ENCODE measurements at regions not wholly inside any gene's neighbourhood (a gene's known extent, or its start where the extent isn't known, plus 50 kb on each side); places are given as distances from the start of the nearest gene placed in this dataset.

GRCh38 chr4:142933207-142933606 lies 87.1 kb upstream of the INPP4B start:
- no peak overlapping the region for H3K27ac ChIP-seq (ENCODE audit: low read length)
- no peaks in the 10 kb centered on the region for H3K36me3 ChIP-seq (ENCODE audit: insufficient read depth, low read depth, low read length)
- H3K4me1 ChIP-seq (ENCODE audit: insufficient read depth, low read length), result no peaks in the 10 kb centered on the region
- H3K4me3 ChIP-seq (ENCODE audit: low read length), result no peak overlapping the region
- H3K27me3 ChIP-seq (ENCODE audit: insufficient read depth, low read length), result no peaks in the 10 kb centered on the region
- no peak overlapping the region for H3K9ac ChIP-seq (ENCODE audit: low read depth, low read length)
- H3K9me3 ChIP-seq (ENCODE audit: insufficient read depth, low read depth, low read length), result no peaks in the 10 kb centered on the region

GRCh38 chr4:142940425-142941330 lies 94.6 kb upstream of the INPP4B start:
- Histone ChIP-seq H3K4me1 (ENCODE audit: insufficient read depth, low read length) (no peaks in the 10 kb centered on the region), H3K27me3 (ENCODE audit: insufficient read depth, low read length) (no peaks in the 10 kb centered on the region), H3K9me3 (ENCODE audit: insufficient read depth, low read depth, low read length) (no peaks in the 10 kb centered on the region), H3K36me3 (ENCODE audit: insufficient read depth, low read depth, low read length) (no peaks in the 10 kb centered on the region), H3K27ac (ENCODE audit: low read length) (no peak overlapping the region), H3K4me3 (ENCODE audit: low read length) (no peak overlapping the region), H3K9ac (ENCODE audit: low read depth, low read length) (no peak overlapping the region)

GRCh38 chr4:142944565-142944964 lies 98.5 kb upstream of the INPP4B start:
- H3K27me3 ChIP-seq (ENCODE audit: insufficient read depth, low read length), result no peaks in the 10 kb centered on the region
- no peaks in the 10 kb centered on the region; the same call in 1 of the 2 replicates for H3K4me1 ChIP-seq (ENCODE audit: insufficient read depth, low read length)
- no peak overlapping the region for H3K27ac ChIP-seq (ENCODE audit: low read length)
- H3K9ac ChIP-seq (ENCODE audit: low read depth, low read length), result no peak overlapping the region
- no peaks in the 10 kb centered on the region for H3K9me3 ChIP-seq (ENCODE audit: insufficient read depth, low read depth, low read length)
- H3K4me3 ChIP-seq (ENCODE audit: low read length), result no peak overlapping the region
- H3K36me3 ChIP-seq (ENCODE audit: insufficient read depth, low read depth, low read length), result no peaks in the 10 kb centered on the region

- no peak overlapping the region for H3K27ac ChIP-seq (ENCODE audit: low read length)
- H3K9me3 ChIP-seq (ENCODE audit: insufficient read depth, low read depth, low read length), result no peaks in the 10 kb centered on the region; the same call in 1 of the 2 replicates
- H3K4me1 ChIP-seq (ENCODE audit: insufficient read depth, low read length), result no peaks in the 10 kb centered on the region; the same call in 1 of the 2 replicates
- no peak overlapping the region for H3K9ac ChIP-seq (ENCODE audit: low read depth, low read length)
- no peak overlapping the region for H3K4me3 ChIP-seq (ENCODE audit: low read length)
- H3K27me3 ChIP-seq (ENCODE audit: insufficient read depth, low read length), result no peaks in the 10 kb centered on the region
- H3K36me3 ChIP-seq (ENCODE audit: insufficient read depth, low read depth, low read length), result no peaks in the 10 kb centered on the region
Observed at GRCh38 chr4:142952821-142953580, 106.9 kb upstream of the INPP4B start.

GRCh38 chr4:142954415-142954814 lies 108.3 kb upstream of the INPP4B start:
- no peaks in the 10 kb centered on the region; the same call in 1 of the 2 replicates for H3K4me1 ChIP-seq (ENCODE audit: insufficient read depth, low read length)
- no peak overlapping the region for H3K27ac ChIP-seq (ENCODE audit: low read length)
- H3K36me3 ChIP-seq (ENCODE audit: insufficient read depth, low read depth, low read length), result no peaks in the 10 kb centered on the region
- no peak overlapping the region for H3K4me3 ChIP-seq (ENCODE audit: low read length)
- H3K27me3 ChIP-seq (ENCODE audit: insufficient read depth, low read length), result no peaks in the 10 kb centered on the region
- no peak overlapping the region for H3K9ac ChIP-seq (ENCODE audit: low read depth, low read length)
- H3K9me3 ChIP-seq (ENCODE audit: insufficient read depth, low read depth, low read length), result no peaks in the 10 kb centered on the region; the same call in 1 of the 2 replicates

GRCh38 chr4:142955501-142955900 lies 109.4 kb upstream of the INPP4B start:
- H3K4me3 ChIP-seq (ENCODE audit: low read length), result no peak overlapping the region
- no peaks in the 10 kb centered on the region for H3K27me3 ChIP-seq (ENCODE audit: insufficient read depth, low read length)
- H3K27ac ChIP-seq (ENCODE audit: low read length), result no peak overlapping the region
- no peak overlapping the region for H3K9ac ChIP-seq (ENCODE audit: low read depth, low read length)
- no peaks in the 10 kb centered on the region; the same call in 1 of the 2 replicates for H3K9me3 ChIP-seq (ENCODE audit: insufficient read depth, low read depth, low read length)
- H3K4me1 ChIP-seq (ENCODE audit: insufficient read depth, low read length), result no peaks in the 10 kb centered on the region
- H3K36me3 ChIP-seq (ENCODE audit: insufficient read depth, low read depth, low read length), result no peaks in the 10 kb centered on the region

GRCh38 chr4:142959173-142959572 lies 113.1 kb upstream of the INPP4B start:
- no peak overlapping the region for H3K9ac ChIP-seq (ENCODE audit: low read depth, low read length)
- H3K4me1 ChIP-seq (ENCODE audit: insufficient read depth, low read length), result peaks cover 3% of the 10 kb centered on the region; the same call in 1 of the 2 replicates
- no peak overlapping the region for H3K4me3 ChIP-seq (ENCODE audit: low read length)
- no peaks in the 10 kb centered on the region for H3K27me3 ChIP-seq (ENCODE audit: insufficient read depth, low read length)
- H3K27ac ChIP-seq (ENCODE audit: low read length), result no peak overlapping the region
- H3K9me3 ChIP-seq (ENCODE audit: insufficient read depth, low read depth, low read length), result no peaks in the 10 kb centered on the region; the same call in 1 of the 2 replicates
- H3K36me3 ChIP-seq (ENCODE audit: insufficient read depth, low read depth, low read length), result no peaks in the 10 kb centered on the region

GRCh38 chr4:142960126-142960525 lies 114.0 kb upstream of the INPP4B start:
- no peak overlapping the region for H3K9ac ChIP-seq (ENCODE audit: low read depth, low read length)
- H3K4me3 ChIP-seq (ENCODE audit: low read length), result no peak overlapping the region
- no peaks in the 10 kb centered on the region; the same call in 1 of the 2 replicates for H3K9me3 ChIP-seq (ENCODE audit: insufficient read depth, low read depth, low read length)
- no peak overlapping the region for H3K27ac ChIP-seq (ENCODE audit: low read length)
- peaks cover 3% of the 10 kb centered on the region; the same call in 1 of the 2 replicates for H3K4me1 ChIP-seq (ENCODE audit: insufficient read depth, low read length)
- no peaks in the 10 kb centered on the region for H3K27me3 ChIP-seq (ENCODE audit: insufficient read depth, low read length)
- no peaks in the 10 kb centered on the region for H3K36me3 ChIP-seq (ENCODE audit: insufficient read depth, low read depth, low read length)

GRCh38 chr4:142960867-142961644 lies 115.0 kb upstream of the INPP4B start:
- Histone ChIP-seq H3K27ac (ENCODE audit: low read length) (no peak overlapping the region), H3K9me3 (ENCODE audit: insufficient read depth, low read depth, low read length) (no peaks in the 10 kb centered on the region), H3K36me3 (ENCODE audit: insufficient read depth, low read depth, low read length) (no peaks in the 10 kb centered on the region), H3K9ac (ENCODE audit: low read depth, low read length) (no peak overlapping the region), H3K27me3 (ENCODE audit: insufficient read depth, low read length) (no peaks in the 10 kb centered on the region), H3K4me1 (ENCODE audit: insufficient read depth, low read length) (peaks cover 3% of the 10 kb centered on the region; the same call in 1 of the 2 replicates), H3K4me3 (ENCODE audit: low read length) (no peak overlapping the region)

GRCh38 chr4:142961866-142962265 lies 115.8 kb upstream of the INPP4B start:
- H3K27ac ChIP-seq (ENCODE audit: low read length), result no peak overlapping the region
- H3K4me3 ChIP-seq (ENCODE audit: low read length), result no peak overlapping the region
- H3K4me1 ChIP-seq (ENCODE audit: insufficient read depth, low read length), result peaks cover 3% of the 10 kb centered on the region; the same call in 1 of the 2 replicates
- no peaks in the 10 kb centered on the region for H3K27me3 ChIP-seq (ENCODE audit: insufficient read depth, low read length)
- H3K9ac ChIP-seq (ENCODE audit: low read depth, low read length), result no peak overlapping the region
- H3K36me3 ChIP-seq (ENCODE audit: insufficient read depth, low read depth, low read length), result no peaks in the 10 kb centered on the region
- H3K9me3 ChIP-seq (ENCODE audit: insufficient read depth, low read depth, low read length), result 0 out of 2 replicates have a peak, but pooled peaks cover 2% of the 10 kb centered on the region

- H3K9me3 ChIP-seq (ENCODE audit: insufficient read depth, low read depth, low read length), result peaks cover 5% of the 10 kb centered on the region; the same call in 1 of the 2 replicates
- H3K9ac ChIP-seq (ENCODE audit: low read depth, low read length), result no peak overlapping the region
- no peak overlapping the region for H3K4me3 ChIP-seq (ENCODE audit: low read length)
- no peaks in the 10 kb centered on the region for H3K36me3 ChIP-seq (ENCODE audit: insufficient read depth, low read depth, low read length)
- no peaks in the 10 kb centered on the region for H3K4me1 ChIP-seq (ENCODE audit: insufficient read depth, low read length)
- no peaks in the 10 kb centered on the region for H3K27me3 ChIP-seq (ENCODE audit: insufficient read depth, low read length)
- H3K27ac ChIP-seq (ENCODE audit: low read length), result no peak overlapping the region
Observed at GRCh38 chr4:142974328-142974727, 128.2 kb upstream of the INPP4B start.

Measured in iPS-20b (cell line).